HepG2 (cell line): ENCODE measurements at regions not wholly inside any gene's neighbourhood (a gene's known extent, or its start where the extent isn't known, plus 50 kb on each side); places are given as distances from the start of the nearest gene placed in this dataset.

Source experiments
- ATAC-seq: fragments of 200-7000 bp; cut with Tn5 transposase; 3 replicates; pipeline ENCODE4 v1.9.1; 2020; ENCODE audit warnings: mild to moderate bottlenecking, moderate library complexity
- BruUV-seq: library from RNA; stranded (reverse); fragments of 400-500 nt; replicated peaks from 2 replicates; lab custom pipeline; 2021; lab: Mats Ljungman, UMichigan
- CTCF ChIA-PET: fragments of 300-600 bp; formaldehyde crosslinking; extraction: SDS; loops from one replicate; lab custom pipeline; 2021; ENCODE audit warnings: low total read pairs, inconsistent platforms, low intra/inter-chr PET ratio; lab: Yijun Ruan, JAX
- POLR2A ChIA-PET: fragments of 350-600 bp; sonication (Branson Sonifier 250); formaldehyde crosslinking; loops from one replicate; lab custom pipeline; 2020; ENCODE audit warnings: antibody characterized with exemption, inconsistent platforms; lab: Yijun Ruan, JAX
- DNase-seq: peaks from one replicate; pipeline ENCODE4 v3.0.0-alpha.2; 2015; ENCODE audit warnings: low spot score
- FAIRE-seq: peaks from 3 replicates; lab custom pipeline; 2011; peaks lifted over from hg19 to GRCh38; lab: Jason Lieb, UNC
- H2AFZ ChIP-seq: one replicate; pipeline ENCODE4 v1.6.1; 2011; ENCODE audit warnings: low read length, inconsistent platforms
- H3K27ac ChIP-seq: fragments of 300-600 bp; 3 replicates; pipeline ENCODE4 v1.8.0; 2011; ENCODE audit warnings: mixed run types, mild to moderate bottlenecking, mixed read lengths, low read length, inconsistent platforms; ENCODE audit not compliant: insufficient read depth; ENCODE audit errors: extremely low read length
- H3K27me3 ChIP-seq, 2 experiments: fragments of 200-600 bp in 1 of 2; 2 replicates in 1 of 2; 3 replicates in 1 of 2; pipeline versions ENCODE4 v1.6.0 to v1.8.0; 2011; ENCODE audit warnings: low read length in 2 of 2, mild to moderate bottlenecking in 2 of 2, moderate library complexity in 2 of 2, inconsistent platforms in 1 of 2; ENCODE audit not compliant: insufficient read depth in 2 of 2, control insufficient read depth in 1 of 2
- H3K36me3 ChIP-seq, 2 experiments: fragments of 200-600 bp in 1 of 2; replicated peaks in 1 of 2; 2 replicates in 1 of 2; 3 replicates in 1 of 2; pipeline versions ENCODE4 v1.5.1 to v1.8.0; 2011; ENCODE audit warnings: low read length in 2 of 2, inconsistent platforms in 1 of 2; ENCODE audit not compliant: insufficient read depth in 2 of 2, control insufficient read depth in 1 of 2
- H3K4me1 ChIP-seq: 2 replicates; pipeline ENCODE4 v1.5.1; 2012; ENCODE audit warnings: low read length, inconsistent platforms; ENCODE audit not compliant: insufficient read depth
- H3K4me2 ChIP-seq: 2 replicates; pipeline ENCODE4 v1.6.0; 2011; ENCODE audit warnings: low read depth, low read length, inconsistent platforms
- H3K4me3 ChIP-seq, 3 experiments: fragments of 200-600 bp in 1 of 3; sonication (generic), shearing (Covaris generic) in 1 of 3; replicated peaks in 1 of 3; 2 replicates each; pipeline ENCODE4 v1.5.1; 2011 to 2016; ENCODE audit warnings: low read length in 3 of 3, inconsistent platforms in 2 of 3, low read depth in 2 of 3, mild to moderate bottlenecking in 2 of 3, control low read depth in 1 of 3, mixed read lengths in 1 of 3; ENCODE audit not compliant: insufficient read depth in 1 of 3
- H3K79me2 ChIP-seq: one replicate; pipeline ENCODE4 v1.6.1; 2011; ENCODE audit warnings: low read length, inconsistent platforms; ENCODE audit not compliant: insufficient read depth
- H3K9ac ChIP-seq: 2 replicates; pipeline ENCODE4 v1.6.0; 2011; ENCODE audit warnings: mild to moderate bottlenecking, low read depth, low read length, inconsistent platforms; ENCODE audit not compliant: insufficient read depth
- H3K9me3 ChIP-seq: 2 replicates; pipeline ENCODE4 v1.5.1; 2012; ENCODE audit warnings: mild to moderate bottlenecking, low read length
- H4K20me1 ChIP-seq: 2 replicates; pipeline ENCODE4 v1.6.0; 2011; ENCODE audit warnings: inconsistent platforms, mild to moderate bottlenecking, low read length, moderate library complexity; ENCODE audit not compliant: insufficient read depth
- ISX ChIP-seq: sonication (generic); formaldehyde crosslinking; conservative IDR thresholded peaks from 2 replicates; pipeline ENCODE4 v1.5.0; 2020; ENCODE audit warnings: missing genetic modification reagents
- NR2C2 ChIP-seq: sonication (generic); formaldehyde crosslinking; IDR thresholded peaks from 2 replicates; pipeline ENCODE4 v1.4.0; 2020; ENCODE audit warnings: missing genetic modification reagents, mild to moderate bottlenecking, moderate library complexity, borderline replicate concordance
- SIX4 ChIP-seq: sonication (generic); formaldehyde crosslinking; IDR thresholded peaks from 2 replicates; pipeline ENCODE4 v1.4.0; 2020; ENCODE audit warnings: missing genetic modification reagents
- SYNCRIP ChIP-seq: fragments of 200-400 bp; formaldehyde crosslinking; IDR thresholded peaks from 2 replicates; pipeline ENCODE4 v1.6.1; 2018; ENCODE audit warnings: mild to moderate bottlenecking, low read depth, low read length; ENCODE audit not compliant: insufficient read depth
- ZZZ3 ChIP-seq: sonication (generic); formaldehyde crosslinking; IDR thresholded peaks from 2 replicates; pipeline ENCODE4 v1.4.0; 2020; ENCODE audit warnings: missing genetic modification reagents, mild to moderate bottlenecking, borderline replicate concordance
- WGBS: methylation state at CpG from one replicate; pipeline ENCODE4 v1.1.6; 2017; ENCODE audit warnings: low lambda C conversion rate; 5-methylcytosine and 5-hydroxymethylcytosine counted together
- in situ Hi-C: cut with HindIII; loops from 2 replicates; pipeline ENCODE4 v1.10.0; 2017; ENCODE audit warnings: low pct_unique_long_range_greater_than_20kb; ENCODE audit not compliant: extremely low pct_ligation_motif_present
- intact Hi-C: fragments of 100-400 bp; cut with micrococcal nuclease; formaldehyde crosslinking; loops from one replicate; pipeline ENCODE4 v1.10.0; 2022; ENCODE audit not compliant: unreplicated experiment
- TF ChIP-seq, protein P1 (sequence below): sonication (generic); formaldehyde crosslinking; IDR thresholded peaks from 2 replicates; pipeline ENCODE4 v1.4.0; 2020; ENCODE audit warnings: missing genetic modification reagents

DNA sequence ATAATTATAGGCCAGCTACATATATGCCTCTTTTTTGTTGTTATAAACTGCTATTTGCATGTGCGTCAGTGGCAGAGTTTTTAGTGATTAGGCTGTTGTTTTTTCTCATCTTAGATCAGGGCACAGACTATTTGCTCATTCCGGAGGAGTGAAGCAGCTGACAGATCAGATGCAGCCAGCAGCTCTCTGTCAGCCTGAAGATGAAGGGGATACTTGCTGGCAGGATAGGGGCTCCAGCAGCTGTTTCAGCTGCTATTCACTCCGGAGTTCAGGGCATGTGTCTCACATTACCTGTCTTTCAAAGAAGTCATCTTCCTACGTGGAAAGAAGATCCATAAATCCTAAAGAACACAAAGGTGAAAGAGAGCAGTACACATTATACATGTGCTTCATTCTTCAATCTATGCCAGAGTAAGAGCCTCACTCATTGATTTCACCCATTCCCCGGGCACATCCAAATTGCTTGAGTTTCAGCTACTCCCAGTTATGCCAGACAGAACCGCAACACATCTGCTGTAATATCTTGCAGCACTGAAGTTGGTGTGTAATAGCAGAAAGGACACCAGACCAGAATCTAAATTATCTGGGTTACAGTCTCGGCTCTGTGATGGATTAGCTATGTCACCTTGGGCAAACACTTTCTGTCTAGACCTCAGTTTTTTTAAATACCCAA, 182.8 kb upstream of the CHRM2 start (continued):
- TF ChIP-seq SIX4 = no peak

DNA sequence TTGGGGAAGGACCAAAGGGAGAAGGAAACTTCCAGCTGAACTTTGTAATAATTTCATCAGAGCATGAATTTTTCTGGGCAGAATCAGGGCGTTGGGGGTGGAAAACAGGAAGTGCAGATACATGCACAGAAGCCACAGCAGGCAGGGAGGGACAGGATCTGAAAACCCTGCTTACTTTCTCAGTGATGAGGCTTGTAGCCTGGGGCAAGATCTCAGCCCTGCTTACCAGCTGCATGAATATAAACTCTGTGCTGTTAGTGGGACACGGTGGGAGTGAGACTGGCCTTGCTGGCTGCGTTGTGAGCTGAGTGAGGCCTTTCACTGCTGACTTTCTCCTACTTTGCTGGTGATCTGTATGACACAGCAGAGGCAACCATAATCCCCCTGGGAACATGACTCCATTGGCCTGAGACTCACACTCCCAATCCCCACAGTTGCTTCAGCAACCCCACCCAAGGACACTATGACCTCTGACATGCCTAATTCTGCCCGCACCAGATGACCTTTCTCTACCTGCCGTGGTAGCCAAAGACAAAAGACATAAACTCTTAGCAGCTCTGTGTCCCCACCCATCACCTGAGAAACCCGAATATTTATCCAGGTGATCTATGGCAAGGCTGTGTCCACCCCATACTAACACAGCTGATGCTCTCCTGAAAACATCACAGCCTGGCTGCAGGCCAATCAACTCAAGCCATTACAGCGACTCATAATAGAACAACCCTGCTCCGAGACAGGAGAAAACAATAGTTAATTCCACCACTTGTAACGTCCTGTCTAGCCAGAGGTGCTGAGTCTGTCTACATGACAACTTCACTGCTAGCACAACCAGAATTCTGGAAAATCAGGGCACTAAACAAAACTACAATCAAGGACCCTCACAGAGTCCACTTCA, 190.7 kb upstream of the CHRM2 start:
- in situ Hi-C loops = no loop called here
- H3K27ac ChIP-seq = no peak overlapping the region

More for the DNA sequence above, 190.7 kb upstream of the CHRM2 start:
- H3K4me2 ChIP-seq = no peak overlapping the region
- POLR2A ChIA-PET = no interaction called here
- no peaks in the 10 kb centered on the region for H3K79me2 ChIP-seq
- BruUV-seq = no TSS peak
- H2AFZ ChIP-seq = no peak overlapping the region
- ATAC-seq = no peak
- FAIRE-seq = no peak
- no peaks in the 10 kb centered on the region for H3K27me3 ChIP-seq
- H3K4me1 ChIP-seq = no peaks in the 10 kb centered on the region
- H3K36me3 ChIP-seq = no peaks in the 10 kb centered on the region
- peaks cover 41% of the 10 kb centered on the region for H3K9me3 ChIP-seq
- no peak overlapping the region for H3K9ac ChIP-seq
- no peak for DNase-seq
- intact Hi-C loops = no loop called here
- no peak overlapping the region for H3K4me3 ChIP-seq
- 14% methylated on average over 5 of the region's 9 CpGs for WGBS
- CTCF ChIA-PET = no interaction called here
- no peak for TF ChIP-seq ISX (CRISPR knock-in tag)
- no peak for TF ChIP-seq SYNCRIP
- TF ChIP-seq NR2C2 = no peak
- TF ChIP-seq, protein P1, sequence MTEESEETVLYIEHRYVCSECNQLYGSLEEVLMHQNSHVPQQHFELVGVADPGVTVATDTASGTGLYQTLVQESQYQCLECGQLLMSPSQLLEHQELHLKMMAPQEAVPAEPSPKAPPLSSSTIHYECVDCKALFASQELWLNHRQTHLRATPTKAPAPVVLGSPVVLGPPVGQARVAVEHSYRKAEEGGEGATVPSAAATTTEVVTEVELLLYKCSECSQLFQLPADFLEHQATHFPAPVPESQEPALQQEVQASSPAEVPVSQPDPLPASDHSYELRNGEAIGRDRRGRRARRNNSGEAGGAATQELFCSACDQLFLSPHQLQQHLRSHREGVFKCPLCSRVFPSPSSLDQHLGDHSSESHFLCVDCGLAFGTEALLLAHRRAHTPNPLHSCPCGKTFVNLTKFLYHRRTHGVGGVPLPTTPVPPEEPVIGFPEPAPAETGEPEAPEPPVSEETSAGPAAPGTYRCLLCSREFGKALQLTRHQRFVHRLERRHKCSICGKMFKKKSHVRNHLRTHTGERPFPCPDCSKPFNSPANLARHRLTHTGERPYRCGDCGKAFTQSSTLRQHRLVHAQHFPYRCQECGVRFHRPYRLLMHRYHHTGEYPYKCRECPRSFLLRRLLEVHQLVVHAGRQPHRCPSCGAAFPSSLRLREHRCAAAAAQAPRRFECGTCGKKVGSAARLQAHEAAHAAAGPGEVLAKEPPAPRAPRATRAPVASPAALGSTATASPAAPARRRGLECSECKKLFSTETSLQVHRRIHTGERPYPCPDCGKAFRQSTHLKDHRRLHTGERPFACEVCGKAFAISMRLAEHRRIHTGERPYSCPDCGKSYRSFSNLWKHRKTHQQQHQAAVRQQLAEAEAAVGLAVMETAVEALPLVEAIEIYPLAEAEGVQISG (CRISPR knock-in tag) = no peak
- TF ChIP-seq ZZZ3 (CRISPR knock-in tag) = no peak
- no peaks in the 10 kb centered on the region for H4K20me1 ChIP-seq
